A549 (cell line): ENCODE measurements at regions not wholly inside any gene's neighbourhood (a gene's known extent, or its start where the extent isn't known, plus 50 kb on each side); places are given as distances from the start of the nearest gene placed in this dataset.

Experiments used
- EP300 ChIP-seq, 2 experiments: fragments of >200 bp; sonication (Bioruptor Twin); formaldehyde crosslinking; IDR thresholded peaks; 2 replicates in 1 of 2; 3 replicates in 1 of 2; pipeline ENCODE4 v1.6.1; 2016 to 2017
- FOXS1 ChIP-seq: fragments of 250-450 bp; sonication (Bioruptor Pico); IDR thresholded peaks from 2 replicates; pipeline ENCODE4 v1.5.0; 2020; ENCODE audit warnings: mild to moderate bottlenecking, moderate library complexity
- JUNB ChIP-seq: fragments of >200 bp; sonication (Bioruptor Twin); formaldehyde crosslinking; IDR thresholded peaks from 2 replicates; pipeline ENCODE4 v1.6.1; 2016
- KDM5A ChIP-seq: fragments of 200-600 bp; sonication (generic); IDR thresholded peaks from 2 replicates; pipeline ENCODE4 v1.6.1; 2016; ENCODE audit warnings: antibody characterized with exemption, mild to moderate bottlenecking
- POLR2A ChIP-seq: IDR thresholded peaks from 2 replicates; pipeline ENCODE4 v1.6.1; 2012; ENCODE audit warnings: mild to moderate bottlenecking, low read length
- RAD21 ChIP-seq, 2 experiments: fragments of >200 bp in 1 of 2; sonication (Bioruptor Twin) in 1 of 2; formaldehyde crosslinking in 1 of 2; IDR thresholded peaks in 1 of 2; conservative IDR thresholded peaks in 1 of 2; 2 replicates in 1 of 2; 3 replicates in 1 of 2; pipeline ENCODE4 v1.6.1; 2012 to 2018; ENCODE audit warnings: inconsistent platforms in 1 of 2
- TP53 ChIP-seq: fragments of 250-450 bp; sonication (Bioruptor Pico); IDR thresholded peaks from 2 replicates; pipeline ENCODE4 v1.5.0; 2021; ENCODE audit warnings: mild to moderate bottlenecking, moderate library complexity
- TF ChIP-seq, protein P1 (sequence below): fragments of 200-600 bp; sonication (generic); IDR thresholded peaks from 2 replicates; pipeline ENCODE4 v1.6.1; 2016; ENCODE audit warnings: antibody characterized with exemption, mild to moderate bottlenecking, moderate library complexity
- TF ChIP-seq, protein P2 (sequence below): fragments of >200 bp; sonication (Bioruptor Twin); formaldehyde crosslinking; IDR thresholded peaks from 3 replicates; pipeline ENCODE4 v1.5.1; 2016
- TF ChIP-seq, protein P3 (sequence below): IDR thresholded peaks from 2 replicates; pipeline ENCODE4 v1.6.1; 2012
- TF ChIP-seq, protein P4 (sequence below): fragments of >200 bp; sonication (Bioruptor Twin); formaldehyde crosslinking; IDR thresholded peaks from 3 replicates; pipeline ENCODE4 v1.6.1; 2016

DNA sequence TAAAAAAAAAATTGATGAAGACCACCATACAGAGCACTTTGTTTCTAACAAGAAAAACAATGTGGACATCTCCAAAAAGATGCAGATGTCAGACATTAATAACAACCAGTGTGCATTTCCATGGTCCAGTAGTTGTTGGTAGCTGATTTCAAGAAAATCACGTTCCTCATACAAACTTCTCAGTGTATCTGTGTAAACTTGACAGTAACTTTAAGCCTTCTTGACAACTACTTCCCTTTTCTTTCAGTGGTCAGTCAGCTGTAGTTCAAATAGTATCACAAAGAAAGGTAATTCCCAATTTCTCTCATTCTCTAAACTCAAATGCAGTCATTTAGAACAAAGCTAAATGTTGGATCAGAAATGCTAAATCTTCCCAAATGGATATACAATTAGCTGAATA lies 879.9 kb downstream of the AMY1C start:
- TF ChIP-seq RAD21 (conservative IDR thresholded peaks at IDR 0.05 in 1 of 2, IDR thresholded peaks at IDR 0.05 in 1 of 2) (no peak), FOXS1 (no peak), KDM5A (no peak), POLR2A (no peak), JUNB (no peak), EP300 (IDR thresholded peaks at IDR 0.05) (no peak), TP53 (CRISPR knock-in tag) (no peak)
- TF ChIP-seq, protein P1, sequence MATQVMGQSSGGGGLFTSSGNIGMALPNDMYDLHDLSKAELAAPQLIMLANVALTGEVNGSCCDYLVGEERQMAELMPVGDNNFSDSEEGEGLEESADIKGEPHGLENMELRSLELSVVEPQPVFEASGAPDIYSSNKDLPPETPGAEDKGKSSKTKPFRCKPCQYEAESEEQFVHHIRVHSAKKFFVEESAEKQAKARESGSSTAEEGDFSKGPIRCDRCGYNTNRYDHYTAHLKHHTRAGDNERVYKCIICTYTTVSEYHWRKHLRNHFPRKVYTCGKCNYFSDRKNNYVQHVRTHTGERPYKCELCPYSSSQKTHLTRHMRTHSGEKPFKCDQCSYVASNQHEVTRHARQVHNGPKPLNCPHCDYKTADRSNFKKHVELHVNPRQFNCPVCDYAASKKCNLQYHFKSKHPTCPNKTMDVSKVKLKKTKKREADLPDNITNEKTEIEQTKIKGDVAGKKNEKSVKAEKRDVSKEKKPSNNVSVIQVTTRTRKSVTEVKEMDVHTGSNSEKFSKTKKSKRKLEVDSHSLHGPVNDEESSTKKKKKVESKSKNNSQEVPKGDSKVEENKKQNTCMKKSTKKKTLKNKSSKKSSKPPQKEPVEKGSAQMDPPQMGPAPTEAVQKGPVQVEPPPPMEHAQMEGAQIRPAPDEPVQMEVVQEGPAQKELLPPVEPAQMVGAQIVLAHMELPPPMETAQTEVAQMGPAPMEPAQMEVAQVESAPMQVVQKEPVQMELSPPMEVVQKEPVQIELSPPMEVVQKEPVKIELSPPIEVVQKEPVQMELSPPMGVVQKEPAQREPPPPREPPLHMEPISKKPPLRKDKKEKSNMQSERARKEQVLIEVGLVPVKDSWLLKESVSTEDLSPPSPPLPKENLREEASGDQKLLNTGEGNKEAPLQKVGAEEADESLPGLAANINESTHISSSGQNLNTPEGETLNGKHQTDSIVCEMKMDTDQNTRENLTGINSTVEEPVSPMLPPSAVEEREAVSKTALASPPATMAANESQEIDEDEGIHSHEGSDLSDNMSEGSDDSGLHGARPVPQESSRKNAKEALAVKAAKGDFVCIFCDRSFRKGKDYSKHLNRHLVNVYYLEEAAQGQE, result no peak
- TF ChIP-seq, protein P2, sequence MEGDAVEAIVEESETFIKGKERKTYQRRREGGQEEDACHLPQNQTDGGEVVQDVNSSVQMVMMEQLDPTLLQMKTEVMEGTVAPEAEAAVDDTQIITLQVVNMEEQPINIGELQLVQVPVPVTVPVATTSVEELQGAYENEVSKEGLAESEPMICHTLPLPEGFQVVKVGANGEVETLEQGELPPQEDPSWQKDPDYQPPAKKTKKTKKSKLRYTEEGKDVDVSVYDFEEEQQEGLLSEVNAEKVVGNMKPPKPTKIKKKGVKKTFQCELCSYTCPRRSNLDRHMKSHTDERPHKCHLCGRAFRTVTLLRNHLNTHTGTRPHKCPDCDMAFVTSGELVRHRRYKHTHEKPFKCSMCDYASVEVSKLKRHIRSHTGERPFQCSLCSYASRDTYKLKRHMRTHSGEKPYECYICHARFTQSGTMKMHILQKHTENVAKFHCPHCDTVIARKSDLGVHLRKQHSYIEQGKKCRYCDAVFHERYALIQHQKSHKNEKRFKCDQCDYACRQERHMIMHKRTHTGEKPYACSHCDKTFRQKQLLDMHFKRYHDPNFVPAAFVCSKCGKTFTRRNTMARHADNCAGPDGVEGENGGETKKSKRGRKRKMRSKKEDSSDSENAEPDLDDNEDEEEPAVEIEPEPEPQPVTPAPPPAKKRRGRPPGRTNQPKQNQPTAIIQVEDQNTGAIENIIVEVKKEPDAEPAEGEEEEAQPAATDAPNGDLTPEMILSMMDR, result no peak
- TF ChIP-seq, protein P3, sequence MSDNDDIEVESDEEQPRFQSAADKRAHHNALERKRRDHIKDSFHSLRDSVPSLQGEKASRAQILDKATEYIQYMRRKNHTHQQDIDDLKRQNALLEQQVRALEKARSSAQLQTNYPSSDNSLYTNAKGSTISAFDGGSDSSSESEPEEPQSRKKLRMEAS, result no peak
- TF ChIP-seq, protein P4, sequence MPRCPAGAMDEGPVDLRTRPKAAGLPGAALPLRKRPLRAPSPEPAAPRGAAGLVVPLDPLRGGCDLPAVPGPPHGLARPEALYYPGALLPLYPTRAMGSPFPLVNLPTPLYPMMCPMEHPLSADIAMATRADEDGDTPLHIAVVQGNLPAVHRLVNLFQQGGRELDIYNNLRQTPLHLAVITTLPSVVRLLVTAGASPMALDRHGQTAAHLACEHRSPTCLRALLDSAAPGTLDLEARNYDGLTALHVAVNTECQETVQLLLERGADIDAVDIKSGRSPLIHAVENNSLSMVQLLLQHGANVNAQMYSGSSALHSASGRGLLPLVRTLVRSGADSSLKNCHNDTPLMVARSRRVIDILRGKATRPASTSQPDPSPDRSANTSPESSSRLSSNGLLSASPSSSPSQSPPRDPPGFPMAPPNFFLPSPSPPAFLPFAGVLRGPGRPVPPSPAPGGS, result no peak
